GM18868 (cell line): ENCODE measurements at regions not wholly inside any gene's neighbourhood (a gene's known extent, or its start where the extent isn't known, plus 50 kb on each side); places are given as distances from the start of the nearest gene placed in this dataset.
"Not testable (repeated sequence)": the region's sequence is repeated elsewhere in the genome, so short reads cannot be mapped to it uniquely, and the experiment has no call there.

Source experiments
- ATAC-seq: cut with Tn5 transposase; IDR thresholded peaks from one replicate; pipeline ENCODE4 v1.9.1; 2021; ENCODE audit warnings: mild to moderate bottlenecking, moderate library complexity; ENCODE audit not compliant: unreplicated experiment

DNA sequence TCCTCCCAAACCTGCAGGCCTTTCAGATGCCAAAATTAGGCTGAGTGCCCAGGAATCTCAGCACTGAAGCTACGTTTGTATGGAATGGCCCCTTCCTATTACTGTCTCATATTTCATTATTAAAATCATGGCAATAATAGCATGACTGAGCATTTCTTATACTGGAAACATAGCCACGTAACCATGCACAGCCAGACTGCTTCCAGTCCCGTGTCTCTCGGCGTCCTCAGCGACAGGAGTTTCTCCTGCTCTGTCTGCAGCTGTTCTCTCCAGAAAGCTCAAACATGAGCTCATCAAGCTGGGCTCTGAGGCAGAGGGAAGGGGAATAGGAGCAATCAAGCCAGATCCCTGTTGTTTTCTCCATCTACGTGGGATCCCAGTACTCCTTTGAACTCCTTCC, 104.0 kb downstream of the CDC7 start:
- no peak for ATAC-seq

DNA sequence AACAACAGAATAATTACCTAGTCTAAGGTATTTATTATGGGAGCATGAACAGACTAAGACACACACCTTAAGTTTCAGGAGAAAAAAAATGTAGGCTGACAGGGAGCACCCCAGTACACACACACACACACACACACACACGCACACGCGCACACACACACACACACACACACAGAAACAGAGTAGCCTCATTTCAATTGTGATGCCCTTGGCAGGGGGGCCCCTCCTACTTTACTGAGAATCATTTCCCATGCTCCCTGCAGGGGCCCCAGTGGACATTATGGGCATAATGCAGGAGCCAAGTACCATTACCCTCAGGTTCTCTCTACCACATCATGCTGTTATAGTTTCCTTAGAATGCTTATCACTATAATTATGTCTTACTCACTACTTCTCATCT, 104.9 kb downstream of the CDC7 start:
- ATAC-seq, result no peak

- no peak for ATAC-seq
Measured at GRCh38 chr1:91606546-91607078, 106.0 kb downstream of the CDC7 start.

- not testable (repeated sequence) for ATAC-seq
Measured at GRCh38 chr1:91607686-91608085, 107.0 kb downstream of the CDC7 start.

GRCh38 chr1:91608876-91609275, 108.2 kb downstream of the CDC7 start:
- no peak for ATAC-seq

DNA sequence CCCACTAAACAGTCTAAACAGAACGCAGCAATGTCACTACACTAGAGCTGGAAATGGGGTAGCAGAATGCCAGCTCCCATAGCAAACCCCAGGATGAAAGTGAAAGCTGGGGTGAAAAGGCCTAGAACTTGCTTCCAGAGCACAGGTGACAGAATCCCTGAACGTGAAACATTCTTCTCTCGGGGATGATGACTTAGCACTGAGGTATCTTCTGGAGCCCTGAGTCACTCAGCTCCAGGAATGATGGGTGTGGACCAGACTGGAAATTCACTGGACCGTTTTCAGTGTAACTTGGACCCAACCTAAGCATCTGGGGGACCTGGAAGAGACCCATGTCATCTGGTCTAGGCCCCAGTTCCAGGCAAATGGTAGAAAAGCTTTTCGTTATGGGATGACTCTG, 108.9 kb downstream of the CDC7 start:
- ATAC-seq, result no peak

- no peak for ATAC-seq
Measured at GRCh38 chr1:91610102-91610501, 109.5 kb downstream of the CDC7 start.

- ATAC-seq, result no peak
Measured at GRCh38 chr1:91610789-91611188, 110.1 kb downstream of the CDC7 start.

DNA sequence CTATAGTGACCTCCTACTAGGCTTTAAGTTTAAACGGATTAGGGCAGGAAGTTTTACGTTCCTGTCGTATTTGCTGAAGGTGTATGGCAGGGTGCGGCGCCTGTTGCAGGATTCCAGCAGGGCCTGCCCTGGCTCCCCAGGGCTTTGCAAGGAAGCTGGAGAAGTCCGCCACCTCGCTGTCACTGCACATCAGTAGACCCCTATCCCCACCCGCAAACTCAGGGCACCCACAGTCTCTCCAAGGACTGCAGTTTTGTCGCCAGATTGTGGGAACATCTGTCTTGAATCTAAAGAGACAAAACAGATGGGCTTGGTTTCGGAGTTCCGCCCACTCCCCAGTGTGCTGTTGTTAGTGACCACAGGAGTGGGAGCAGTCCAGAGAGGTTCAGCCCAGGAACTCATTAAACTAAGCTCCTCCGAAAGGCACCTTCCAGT, 110.8 kb downstream of the CDC7 start:
- ATAC-seq, result no peak

GRCh38 chr1:91613595-91613994, 112.9 kb downstream of the CDC7 start:
- no peak for ATAC-seq

DNA sequence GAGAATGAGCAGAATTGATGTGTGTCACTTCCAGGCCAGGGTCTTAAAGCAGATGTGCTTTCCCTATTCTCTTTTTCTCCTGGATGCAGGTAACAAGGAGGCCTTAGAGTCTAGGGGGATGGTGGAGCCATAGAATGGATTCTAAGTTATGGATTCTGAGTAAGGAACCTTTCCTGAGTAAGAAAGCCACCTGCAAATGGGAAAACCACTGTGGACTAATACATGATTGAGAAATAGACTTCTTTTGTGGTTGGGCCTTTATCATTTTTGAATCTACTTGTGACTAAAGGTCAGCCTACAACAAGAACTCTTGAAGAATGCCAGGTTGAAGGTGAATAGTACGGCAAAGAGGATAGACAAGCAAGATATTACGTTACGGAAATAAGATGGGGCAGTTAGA, 116.1 kb downstream of the CDC7 start:
- no peak for ATAC-seq

GRCh38 chr1:91617285-91617765, 116.7 kb downstream of the CDC7 start:
- ATAC-seq, result no peak

- no peak for ATAC-seq
Measured at GRCh38 chr1:91619881-91620280, 119.2 kb downstream of the CDC7 start.

DNA sequence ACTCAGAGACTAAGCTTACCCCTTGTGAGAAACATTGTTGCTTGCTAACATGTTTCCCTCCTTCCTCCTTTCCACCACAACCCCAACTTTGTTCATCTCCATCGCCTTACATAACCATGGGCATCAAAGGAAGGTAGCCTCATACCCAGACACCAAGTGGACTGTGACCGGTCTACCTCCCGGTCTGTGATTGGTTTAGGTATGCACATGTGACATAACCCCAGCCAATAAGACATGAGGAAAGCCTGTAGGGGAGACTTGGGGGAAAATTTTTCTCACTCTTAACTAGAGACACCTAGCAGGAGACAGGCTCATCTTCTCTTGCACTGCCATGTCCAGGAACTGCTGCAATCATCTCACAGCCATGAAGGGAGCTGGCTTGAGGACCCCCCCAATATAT, 120.7 kb downstream of the CDC7 start:
- no peak for ATAC-seq

GRCh38 chr1:91621907-91622306, 121.3 kb downstream of the CDC7 start:
- ATAC-seq, result no peak

DNA sequence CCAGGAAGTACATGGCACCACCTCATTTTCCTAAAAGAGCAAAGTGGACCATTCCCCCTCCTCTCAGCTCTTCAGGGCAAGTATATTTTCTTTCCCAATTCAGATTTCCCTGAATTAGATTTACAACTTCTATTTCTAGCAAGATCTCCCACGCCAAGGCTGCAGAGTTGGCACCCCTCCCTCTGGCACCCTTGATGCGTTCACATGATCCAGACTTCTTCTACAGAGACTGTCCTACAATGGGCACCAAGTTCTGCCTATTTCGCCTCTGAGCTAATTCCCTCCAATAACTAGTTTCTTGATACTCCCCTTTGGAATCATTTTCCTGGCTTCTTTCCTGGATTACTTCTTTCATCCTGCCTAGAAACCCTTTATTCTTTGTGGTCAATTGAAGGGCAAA, 122.0 kb downstream of the CDC7 start:
- ATAC-seq, result no peak

GRCh38 chr1:91623020-91623419, 122.4 kb downstream of the CDC7 start:
- no peak for ATAC-seq

- ATAC-seq, result no peak
Measured at GRCh38 chr1:91624331-91624730, 123.7 kb downstream of the CDC7 start.
